ENCODE measurements at regions not wholly inside any gene's neighbourhood (a gene's known extent, or its start where the extent isn't known, plus 50 kb on each side); places are given as distances from the start of the nearest gene placed in this dataset.

DNA sequence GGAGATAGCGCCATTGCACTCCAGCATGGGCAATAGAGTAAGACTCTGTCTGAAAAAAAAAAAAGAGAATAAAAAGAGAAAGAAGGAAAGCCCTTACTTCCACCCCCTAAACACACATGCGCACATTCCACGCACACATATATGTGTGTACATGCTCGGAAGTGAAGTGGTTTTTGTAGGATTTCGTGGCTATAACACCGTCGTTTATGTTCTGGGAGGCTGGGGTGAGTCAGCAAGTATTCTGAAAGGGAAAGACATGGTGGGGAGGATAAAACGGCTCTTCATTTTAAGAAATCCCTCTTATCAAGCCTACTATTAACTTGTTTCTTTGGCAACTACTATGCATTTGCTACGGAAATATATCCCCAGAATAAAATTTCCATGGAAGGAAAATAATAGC, 422.8 kb upstream of the TBL1XR1 start:
- TF ChIP-seq CTCF (IDR thresholded peaks at IDR 0.05 in 4 of 5, conservative IDR thresholded peaks at IDR 0.05 in 1 of 5) = no peak
- no peak for TF ChIP-seq POLR2A (IDR thresholded peaks at IDR 0.05)
